Parathyroid adenoma (tissue), 2 donors: ENCODE measurements at regions not wholly inside any gene's neighbourhood (a gene's known extent, or its start where the extent isn't known, plus 50 kb on each side); places are given as distances from the start of the nearest gene placed in this dataset.

Experiments
- H2AFZ ChIP-seq: fragments of 300-600 bp; sonication (generic); one replicate; pipeline ENCODE4 v1.7.0; 2017; ENCODE audit warnings: antibody characterized with exemption, mild to moderate bottlenecking
- H3K27ac ChIP-seq: fragments of 300-600 bp; sonication (generic); one replicate; pipeline ENCODE4 v1.7.0; 2017
- H3K27me3 ChIP-seq: fragments of 300-600 bp; sonication (generic); one replicate; pipeline ENCODE4 v1.7.0; 2017; ENCODE audit warnings: low read length; ENCODE audit not compliant: control insufficient read depth, insufficient read depth
- H3K36me3 ChIP-seq: fragments of 300-600 bp; sonication (generic); one replicate; pipeline ENCODE4 v1.7.0; 2017; ENCODE audit warnings: low read length; ENCODE audit not compliant: control insufficient read depth, insufficient read depth
- H3K4me1 ChIP-seq: fragments of 300-600 bp; sonication (generic); one replicate; pipeline ENCODE4 v1.7.0; 2017; ENCODE audit warnings: control low read depth
- H3K4me2 ChIP-seq: fragments of 300-600 bp; sonication (generic); one replicate; pipeline ENCODE4 v1.7.0; 2017; ENCODE audit warnings: low read length
- H3K4me3 ChIP-seq: fragments of 300-600 bp; sonication (generic); one replicate; pipeline ENCODE4 v1.7.0; 2017; ENCODE audit warnings: low read depth, low read length
- H3K79me2 ChIP-seq: fragments of 300-600 bp; sonication (generic); one replicate; pipeline ENCODE4 v1.7.0; 2017; ENCODE audit warnings: control low read depth
- H3K9ac ChIP-seq: fragments of 300-600 bp; sonication (generic); one replicate; pipeline ENCODE4 v1.7.0; 2017; ENCODE audit warnings: mild to moderate bottlenecking
- H3K9me3 ChIP-seq: fragments of 300-600 bp; sonication (generic); one replicate; pipeline ENCODE4 v1.7.0; 2017; ENCODE audit warnings: low read length; ENCODE audit not compliant: control insufficient read depth
- TF ChIP-seq, protein P1 (sequence below): fragments of 300-600 bp; sonication (generic); IDR thresholded peaks from one replicate; pipeline ENCODE4 v1.7.0; 2017; ENCODE audit warnings: antibody characterized with exemption, mild to moderate bottlenecking
- donor health status: primary hyperparathyroidism.

DNA sequence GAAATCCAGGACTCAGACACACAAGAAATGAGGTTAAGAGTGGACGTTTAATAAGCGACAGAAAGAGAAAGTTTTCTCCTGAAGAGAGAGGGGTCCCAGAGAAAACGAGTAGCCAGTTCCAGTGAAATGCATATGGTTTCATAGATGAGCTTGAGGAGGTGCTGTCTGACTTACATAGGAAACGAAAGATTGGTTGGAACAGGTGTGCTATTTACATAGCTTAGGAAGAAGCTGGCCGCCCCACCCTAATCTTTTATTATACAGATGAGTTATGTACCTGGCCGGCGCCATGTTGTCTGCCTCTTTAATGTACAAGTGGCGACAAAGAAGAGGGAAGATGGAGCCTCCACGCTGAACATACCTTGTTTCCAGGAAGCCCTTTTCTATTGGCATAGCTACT is 223.0 kb downstream of the SLC6A15 start:
- no peak overlapping the region for H2AFZ ChIP-seq
- no peak overlapping the region for H3K9ac ChIP-seq
- TF ChIP-seq, protein P1, sequence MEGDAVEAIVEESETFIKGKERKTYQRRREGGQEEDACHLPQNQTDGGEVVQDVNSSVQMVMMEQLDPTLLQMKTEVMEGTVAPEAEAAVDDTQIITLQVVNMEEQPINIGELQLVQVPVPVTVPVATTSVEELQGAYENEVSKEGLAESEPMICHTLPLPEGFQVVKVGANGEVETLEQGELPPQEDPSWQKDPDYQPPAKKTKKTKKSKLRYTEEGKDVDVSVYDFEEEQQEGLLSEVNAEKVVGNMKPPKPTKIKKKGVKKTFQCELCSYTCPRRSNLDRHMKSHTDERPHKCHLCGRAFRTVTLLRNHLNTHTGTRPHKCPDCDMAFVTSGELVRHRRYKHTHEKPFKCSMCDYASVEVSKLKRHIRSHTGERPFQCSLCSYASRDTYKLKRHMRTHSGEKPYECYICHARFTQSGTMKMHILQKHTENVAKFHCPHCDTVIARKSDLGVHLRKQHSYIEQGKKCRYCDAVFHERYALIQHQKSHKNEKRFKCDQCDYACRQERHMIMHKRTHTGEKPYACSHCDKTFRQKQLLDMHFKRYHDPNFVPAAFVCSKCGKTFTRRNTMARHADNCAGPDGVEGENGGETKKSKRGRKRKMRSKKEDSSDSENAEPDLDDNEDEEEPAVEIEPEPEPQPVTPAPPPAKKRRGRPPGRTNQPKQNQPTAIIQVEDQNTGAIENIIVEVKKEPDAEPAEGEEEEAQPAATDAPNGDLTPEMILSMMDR, result no peak
- no peak overlapping the region for H3K27ac ChIP-seq
- no peaks in the 10 kb centered on the region for H3K4me1 ChIP-seq
- H3K36me3 ChIP-seq, result no peaks in the 10 kb centered on the region
- H3K79me2 ChIP-seq, result no peaks in the 10 kb centered on the region
- H3K27me3 ChIP-seq, result no peaks in the 10 kb centered on the region
- no peaks in the 10 kb centered on the region for H3K9me3 ChIP-seq
- H3K4me3 ChIP-seq, result no peak overlapping the region
- no peak overlapping the region for H3K4me2 ChIP-seq

DNA sequence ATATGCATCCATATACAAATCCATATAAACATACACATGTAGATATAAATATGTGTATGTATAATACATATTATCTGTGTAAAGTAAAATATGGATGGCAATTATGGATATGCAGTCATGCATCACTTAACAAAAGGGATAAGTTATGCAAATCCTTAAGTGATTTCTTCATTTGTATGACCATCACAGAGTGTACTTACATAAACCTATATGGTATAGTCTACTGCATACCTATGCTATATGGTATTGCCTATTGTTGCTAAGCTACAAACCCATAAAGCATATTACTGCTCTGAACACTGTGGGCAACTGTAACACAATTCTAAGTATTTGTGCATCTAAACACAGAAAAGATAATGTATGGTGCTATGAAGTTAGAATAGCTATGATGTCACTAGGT is 227.2 kb downstream of the SLC6A15 start:
- no peaks in the 10 kb centered on the region for H3K27me3 ChIP-seq
- H3K4me2 ChIP-seq, result no peak overlapping the region
- no peaks in the 10 kb centered on the region for H3K79me2 ChIP-seq
- no peak overlapping the region for H3K4me3 ChIP-seq
- H3K9me3 ChIP-seq, result no peaks in the 10 kb centered on the region
- no peak overlapping the region for H3K9ac ChIP-seq
- H3K4me1 ChIP-seq, result no peaks in the 10 kb centered on the region
- no peak overlapping the region for H2AFZ ChIP-seq
- H3K27ac ChIP-seq, result no peak overlapping the region
- no peaks in the 10 kb centered on the region for H3K36me3 ChIP-seq
- TF ChIP-seq, protein P1, result no peak

DNA sequence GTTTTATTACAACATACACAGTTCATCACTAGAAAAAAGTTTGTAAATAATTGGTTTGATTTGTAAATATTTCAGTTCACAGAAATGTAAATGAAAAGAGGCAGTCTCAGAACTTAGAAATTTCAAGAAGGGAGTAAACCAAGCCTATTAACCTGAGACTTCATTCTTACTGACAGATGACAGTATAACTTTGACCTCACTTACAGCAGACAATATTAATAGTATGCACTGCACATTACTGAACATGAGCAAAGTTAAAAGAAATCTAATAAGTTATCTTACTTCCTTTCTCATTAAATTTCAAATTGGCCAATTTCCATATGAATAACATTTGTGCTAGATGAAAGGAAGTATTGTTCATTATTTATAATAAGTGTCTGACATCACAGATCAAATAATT is 235.8 kb downstream of the SLC6A15 start:
- Histone ChIP-seq H3K36me3 (no peaks in the 10 kb centered on the region), H3K4me1 (no peaks in the 10 kb centered on the region), H3K4me3 (no peak overlapping the region), H3K27me3 (no peaks in the 10 kb centered on the region), H3K9me3 (no peaks in the 10 kb centered on the region), H3K27ac (no peak overlapping the region), H3K9ac (no peak overlapping the region), H3K79me2 (no peaks in the 10 kb centered on the region), H3K4me2 (no peak overlapping the region), H2AFZ (no peak overlapping the region)
- TF ChIP-seq, protein P1, result no peak

DNA sequence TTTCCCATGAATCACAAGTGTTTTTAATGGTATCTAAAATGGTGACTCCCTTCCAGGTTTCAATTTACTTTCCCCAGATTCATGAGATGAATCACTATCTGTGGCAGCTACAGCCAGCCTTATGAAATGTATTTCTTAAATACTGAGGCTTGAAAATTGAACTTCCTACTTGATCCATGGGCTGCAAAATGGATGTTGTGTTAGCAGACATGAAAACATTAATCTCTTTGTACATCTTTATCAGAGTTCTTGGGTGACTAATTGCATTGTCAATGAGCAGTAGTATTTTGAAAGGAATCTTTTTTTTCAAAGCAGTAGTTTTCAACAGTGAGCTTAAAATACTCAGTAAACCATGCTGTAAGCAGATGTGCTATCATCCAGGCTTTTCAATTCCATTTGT is 250.8 kb downstream of the SLC6A15 start:
- Histone ChIP-seq H3K9ac (no peak overlapping the region), H3K79me2 (no peaks in the 10 kb centered on the region), H2AFZ (no peak overlapping the region), H3K27ac (no peak overlapping the region), H3K4me2 (no peak overlapping the region), H3K27me3 (no peaks in the 10 kb centered on the region), H3K9me3 (no peaks in the 10 kb centered on the region), H3K4me3 (no peak overlapping the region), H3K4me1 (no peaks in the 10 kb centered on the region), H3K36me3 (no peaks in the 10 kb centered on the region)
- TF ChIP-seq, protein P1, result no peak

DNA sequence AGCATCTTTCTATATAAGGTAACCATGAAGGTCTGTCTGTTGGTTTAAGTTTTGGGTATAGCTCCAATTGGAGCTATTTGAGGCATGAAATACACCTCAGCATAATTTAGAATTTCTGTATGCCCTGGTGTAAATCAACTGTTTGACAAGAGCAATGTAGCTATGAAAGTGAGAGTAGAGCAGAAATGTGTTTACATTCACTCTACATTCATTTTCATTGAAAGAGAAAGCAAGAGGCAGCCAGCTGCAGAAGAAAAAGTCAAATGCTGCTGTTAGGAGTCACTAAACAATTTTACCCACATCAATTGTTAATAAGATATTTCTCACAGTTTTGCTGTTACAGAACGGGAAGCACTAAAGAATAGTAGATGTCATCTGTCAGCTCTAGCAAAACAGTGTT is 252.5 kb downstream of the SLC6A15 start:
- Histone ChIP-seq H2AFZ (no peak overlapping the region), H3K36me3 (no peaks in the 10 kb centered on the region), H3K9me3 (no peaks in the 10 kb centered on the region), H3K27me3 (no peaks in the 10 kb centered on the region), H3K79me2 (no peaks in the 10 kb centered on the region), H3K4me2 (no peak overlapping the region), H3K4me3 (no peak overlapping the region), H3K27ac (no peak overlapping the region), H3K9ac (no peak overlapping the region), H3K4me1 (no peaks in the 10 kb centered on the region)
- TF ChIP-seq, protein P1, result no peak
